Heart left ventricle (tissue), 13 donors: ENCODE measurements at regions not wholly inside any gene's neighbourhood (a gene's known extent, or its start where the extent isn't known, plus 50 kb on each side); places are given as distances from the start of the nearest gene placed in this dataset.

ENCODE experiments used
- POLR2A ChIP-seq, 2 donors: fragments of 450-650 bp; IDR thresholded peaks; one replicate each; pipeline ENCODE4 v1.6.1; 2017; ENCODE audit warnings: antibody characterized with exemption in 2 of 2, mild to moderate bottlenecking in 2 of 2, moderate library complexity in 2 of 2
- TF ChIP-seq, protein P1 (sequence below), 12 donors: fragments of 200-600 bp; sonication (generic) in 4 of 12; IDR thresholded peaks; one replicate each; pipeline versions ENCODE4 v1.5.0 to v1.8.0; 2018 to 2022; ENCODE audit warnings: antibody characterized with exemption in 12 of 12, mild to moderate bottlenecking in 5 of 12
- donor health status: ischemic (EF 13 %, LVEDD 7.1; RV severe dilation, severe dysfunction).
- donor health status: DM: no; HTN: yes; CAD: no.
- donor health status: DM: no; HTN: no; CAD: no.
- donor health status: ischemic (EF 25% LVEDD 6.9; RV normal size, moderate dysfunction).
- donor health status: ischemic (EF 25% LVEDD 5.7; RV mildly dilated, moderate dysfunction).
- donor health status: ischemic (EF 35%, LVEDD 5.7; RV mildly dilated, moderate dysfunction).
- donor health status: nonischemic (EF 11% LVEDD 7.7; RV severe dilation, severe dysfunction).
- donor health status: DM: yes; HTN: yes; CAD: no.
- donor health status: PGD.
- donor health status: ischemic (EF 29% LVEDD 5.4; RV normal size, mild dysfunction).
- donor health status: nonischemic (EF 23%, LVEDD 6.1; RV moderate dilation, normal function).

DNA sequence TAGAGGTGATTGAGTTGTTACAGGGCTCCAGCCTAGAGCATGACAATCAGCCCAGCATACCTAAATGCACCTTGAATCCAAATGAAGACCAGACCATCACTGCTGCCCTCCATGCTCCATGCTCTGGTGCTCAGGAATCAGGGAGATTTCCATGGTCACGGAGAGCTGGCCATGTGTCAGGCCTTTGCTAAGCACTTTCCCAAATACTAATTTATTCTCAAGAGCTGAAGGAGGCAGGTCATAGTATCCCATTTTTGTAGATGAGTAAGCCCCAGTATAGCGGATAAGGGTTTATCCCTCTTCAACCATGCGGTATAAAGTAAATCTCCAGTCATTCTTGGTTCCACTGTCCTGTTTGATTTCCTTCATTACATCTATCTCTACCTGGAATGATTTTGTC, 240.8 kb downstream of the TFAP2A start:
- TF ChIP-seq POLR2A (IDR thresholded peaks at IDR 0.05), result no peak
- TF ChIP-seq, protein P1, sequence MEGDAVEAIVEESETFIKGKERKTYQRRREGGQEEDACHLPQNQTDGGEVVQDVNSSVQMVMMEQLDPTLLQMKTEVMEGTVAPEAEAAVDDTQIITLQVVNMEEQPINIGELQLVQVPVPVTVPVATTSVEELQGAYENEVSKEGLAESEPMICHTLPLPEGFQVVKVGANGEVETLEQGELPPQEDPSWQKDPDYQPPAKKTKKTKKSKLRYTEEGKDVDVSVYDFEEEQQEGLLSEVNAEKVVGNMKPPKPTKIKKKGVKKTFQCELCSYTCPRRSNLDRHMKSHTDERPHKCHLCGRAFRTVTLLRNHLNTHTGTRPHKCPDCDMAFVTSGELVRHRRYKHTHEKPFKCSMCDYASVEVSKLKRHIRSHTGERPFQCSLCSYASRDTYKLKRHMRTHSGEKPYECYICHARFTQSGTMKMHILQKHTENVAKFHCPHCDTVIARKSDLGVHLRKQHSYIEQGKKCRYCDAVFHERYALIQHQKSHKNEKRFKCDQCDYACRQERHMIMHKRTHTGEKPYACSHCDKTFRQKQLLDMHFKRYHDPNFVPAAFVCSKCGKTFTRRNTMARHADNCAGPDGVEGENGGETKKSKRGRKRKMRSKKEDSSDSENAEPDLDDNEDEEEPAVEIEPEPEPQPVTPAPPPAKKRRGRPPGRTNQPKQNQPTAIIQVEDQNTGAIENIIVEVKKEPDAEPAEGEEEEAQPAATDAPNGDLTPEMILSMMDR (IDR thresholded peaks at IDR 0.05), result no peak
